HG03108 (cell line): ENCODE measurements at regions not wholly inside any gene's neighbourhood (a gene's known extent, or its start where the extent isn't known, plus 50 kb on each side); places are given as distances from the start of the nearest gene placed in this dataset.
"Not testable (repeated sequence)": the region's sequence is repeated elsewhere in the genome, so short reads cannot be mapped to it uniquely, and the experiment has no call there.

Source experiments
- ATAC-seq: cut with Tn5 transposase; IDR thresholded peaks from one replicate; pipeline ENCODE4 v1.9.1; 2021; ENCODE audit warnings: moderate library complexity; ENCODE audit not compliant: unreplicated experiment

DNA sequence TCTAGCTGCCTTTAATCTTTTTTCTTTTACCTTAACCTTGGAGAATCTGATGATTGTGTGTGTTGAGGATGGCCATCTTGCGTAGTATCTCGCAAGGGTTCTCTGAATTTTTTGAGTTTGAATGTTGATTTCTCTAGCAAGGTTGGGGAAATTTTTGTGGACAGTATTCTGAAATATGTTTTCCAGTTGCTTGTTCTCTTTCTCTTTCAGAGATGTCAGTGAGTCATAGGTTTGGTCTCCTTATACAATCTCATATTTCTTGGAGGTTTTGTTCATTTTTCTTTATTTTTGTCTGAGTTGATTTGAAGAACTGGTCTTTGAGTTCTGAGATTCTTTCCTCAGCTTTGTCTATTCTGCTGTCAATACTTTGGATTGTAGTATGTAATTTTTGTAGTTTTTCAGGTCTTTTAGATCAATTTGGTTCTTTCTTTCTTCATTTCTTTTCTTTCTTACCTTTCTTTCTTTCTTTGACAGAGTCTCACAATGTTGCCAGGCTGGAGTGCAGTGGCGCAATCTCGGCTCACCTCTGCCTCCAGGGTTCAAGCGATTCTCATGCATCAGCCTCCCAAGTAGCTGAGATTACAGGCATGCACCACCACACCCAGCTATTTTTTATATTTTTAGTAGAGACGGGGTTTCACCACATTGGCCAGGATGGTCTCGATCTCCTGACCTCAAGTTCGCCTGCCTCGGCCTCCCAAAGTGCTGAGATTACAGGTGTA lies 366.4 kb upstream of the RASGRP1 start:
- ATAC-seq: no peak

DNA sequence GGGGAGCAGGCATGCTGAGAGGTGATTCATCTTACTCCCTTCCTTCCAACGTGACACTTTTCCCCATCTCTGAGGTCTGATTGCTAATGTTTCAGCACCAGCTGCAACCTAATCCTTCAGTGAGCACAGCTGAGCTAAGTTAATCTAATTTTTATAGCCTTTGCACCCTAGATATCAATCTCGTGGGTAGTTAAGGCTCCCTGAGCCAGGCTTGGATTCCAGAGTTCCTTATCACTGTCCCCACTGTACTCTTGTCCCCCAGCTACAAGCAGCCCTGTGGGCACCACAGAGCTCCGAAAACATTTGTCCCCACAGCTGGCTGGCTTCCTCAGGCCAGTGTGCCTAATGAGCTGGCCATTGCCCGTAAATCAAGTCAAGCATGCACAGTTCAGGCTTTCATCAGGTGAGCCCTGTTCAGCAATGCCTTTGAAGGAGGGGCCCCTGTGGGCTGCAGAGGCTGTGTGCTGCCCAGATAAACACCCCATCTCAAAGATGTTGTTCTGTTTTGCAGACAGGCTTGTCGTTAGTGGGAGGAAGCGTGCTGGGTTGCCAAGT lies 376.9 kb upstream of the RASGRP1 start:
- ATAC-seq: no peak

DNA sequence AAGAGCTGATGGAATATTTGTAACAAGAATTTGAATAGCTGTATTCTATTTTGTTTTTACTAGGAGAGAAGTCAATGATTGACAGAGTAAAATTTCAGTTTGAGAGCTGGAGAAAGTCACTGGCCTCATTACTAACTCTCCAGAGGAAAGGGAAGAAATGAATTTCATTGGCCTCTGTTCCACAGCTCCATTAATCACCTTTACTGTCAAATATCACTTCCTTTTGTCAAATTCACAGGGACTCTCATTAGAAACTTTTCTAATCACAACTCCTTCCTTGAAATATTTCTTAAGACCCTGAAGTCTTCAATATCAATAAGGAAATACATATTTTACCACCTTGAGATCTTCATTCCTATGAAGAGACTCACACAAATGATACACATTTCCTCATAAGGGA lies 379.9 kb upstream of the RASGRP1 start:
- ATAC-seq: no peak

DNA sequence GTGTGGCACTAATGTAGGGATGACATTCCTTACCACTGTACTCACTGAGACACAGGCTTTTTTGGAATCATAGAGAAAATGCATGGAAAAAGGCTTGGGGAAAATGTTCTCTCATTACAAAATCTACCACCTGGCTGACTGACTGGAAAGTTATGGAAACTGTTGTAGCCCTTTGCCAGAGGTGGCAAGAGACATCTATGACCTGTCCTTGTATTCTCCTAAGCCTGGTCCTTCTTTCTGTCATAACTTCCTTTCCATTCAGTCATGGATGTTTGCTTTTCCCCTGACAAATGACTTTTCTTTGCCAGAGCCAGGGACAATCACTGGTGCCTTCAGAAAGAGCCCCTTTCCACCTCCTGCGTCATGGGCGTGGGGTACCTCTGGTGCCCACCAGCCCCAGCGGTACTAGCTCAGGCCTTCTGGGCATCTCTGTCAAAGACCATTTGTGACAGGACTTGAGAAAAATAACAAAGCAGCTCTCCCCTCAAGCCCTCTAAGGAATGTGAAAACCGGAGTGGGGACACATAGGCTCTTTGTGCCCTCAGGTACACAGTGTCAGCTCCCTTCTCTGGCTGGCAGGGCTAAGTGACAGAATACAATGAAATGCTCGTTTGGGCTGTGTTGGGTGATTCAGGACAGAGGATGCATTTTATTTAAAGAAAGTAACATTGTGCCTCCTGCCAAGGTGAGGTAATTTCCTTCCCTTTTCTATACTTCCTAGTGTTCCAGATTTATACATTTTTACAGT lies 381.1 kb upstream of the RASGRP1 start:
- ATAC-seq: no peak

DNA sequence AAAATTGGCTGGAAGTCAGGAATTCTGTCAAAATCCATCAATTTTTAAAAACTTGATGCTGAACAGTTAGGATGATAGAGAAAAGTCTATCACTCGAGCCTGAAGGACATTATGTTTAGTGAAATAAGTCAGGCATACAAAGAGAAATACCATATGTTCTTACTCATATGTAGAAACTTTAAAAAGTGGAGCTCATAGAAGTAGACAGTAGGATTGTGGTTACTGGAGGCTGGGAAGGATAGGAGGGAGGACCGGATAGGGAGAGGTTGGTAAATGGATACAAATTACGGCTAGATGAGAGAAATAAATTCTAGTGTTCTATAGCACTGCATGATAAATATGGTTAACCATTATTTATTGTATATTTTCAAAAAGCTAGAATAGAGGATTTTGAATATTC lies 389.5 kb upstream of the RASGRP1 start:
- ATAC-seq: no peak

DNA sequence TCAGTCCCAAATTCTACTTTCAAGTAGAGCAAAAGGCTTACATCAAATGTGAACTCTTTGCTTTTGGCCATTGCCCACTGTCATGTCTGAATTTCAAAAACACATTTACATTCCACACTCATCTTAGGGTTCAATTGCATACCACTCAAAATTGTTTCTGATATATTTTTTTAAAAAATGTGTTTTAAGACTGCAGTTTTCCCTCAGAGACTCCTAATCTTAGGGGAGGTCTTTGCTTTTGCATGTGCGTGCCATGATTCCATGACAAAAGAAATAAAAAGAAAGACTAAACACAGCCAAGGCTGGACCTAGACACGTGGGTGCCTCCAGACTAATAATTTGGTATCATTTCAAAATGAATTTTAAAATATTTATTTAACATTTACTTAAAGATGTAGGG lies 396.8 kb upstream of the RASGRP1 start:
- no peak for ATAC-seq

DNA sequence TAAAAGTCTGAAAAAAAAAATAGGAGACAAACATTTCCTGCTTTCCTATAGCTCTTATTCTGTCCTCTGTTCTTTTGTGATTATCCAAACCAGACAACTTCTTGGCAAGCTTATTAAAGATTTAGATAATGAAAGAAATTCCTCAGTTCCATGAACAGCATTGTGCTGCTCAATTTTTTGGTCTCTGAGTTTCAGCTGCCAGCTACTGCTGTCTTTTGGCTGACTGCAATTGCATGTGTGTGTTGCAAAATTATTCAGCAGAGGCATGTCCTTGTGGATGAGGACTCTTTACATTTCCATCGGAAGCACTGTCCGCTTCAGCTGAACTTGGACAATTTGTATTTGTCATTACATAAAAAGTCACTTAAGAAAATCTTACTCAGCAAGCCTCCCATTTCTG lies 397.3 kb upstream of the RASGRP1 start:
- ATAC-seq: no peak

DNA sequence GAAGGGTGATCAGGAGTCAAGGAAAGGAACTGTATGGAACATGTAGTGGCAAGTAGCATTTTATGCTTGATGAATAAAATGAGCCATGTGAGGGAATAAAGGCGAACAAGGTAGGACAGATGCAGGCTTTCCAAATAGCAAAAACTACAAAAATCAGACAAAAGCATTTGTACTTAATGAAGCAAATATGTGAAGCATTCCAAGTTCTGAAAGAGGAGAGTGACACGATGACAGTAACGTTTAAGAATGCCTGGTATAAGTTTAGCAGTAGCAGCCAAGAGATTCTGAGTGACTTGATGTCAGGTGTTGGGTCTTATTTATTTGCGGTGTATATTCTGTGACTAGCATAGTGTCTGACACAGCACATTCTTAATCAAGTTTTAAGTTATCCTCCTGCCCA lies 408.2 kb upstream of the RASGRP1 start:
- ATAC-seq: no peak

DNA sequence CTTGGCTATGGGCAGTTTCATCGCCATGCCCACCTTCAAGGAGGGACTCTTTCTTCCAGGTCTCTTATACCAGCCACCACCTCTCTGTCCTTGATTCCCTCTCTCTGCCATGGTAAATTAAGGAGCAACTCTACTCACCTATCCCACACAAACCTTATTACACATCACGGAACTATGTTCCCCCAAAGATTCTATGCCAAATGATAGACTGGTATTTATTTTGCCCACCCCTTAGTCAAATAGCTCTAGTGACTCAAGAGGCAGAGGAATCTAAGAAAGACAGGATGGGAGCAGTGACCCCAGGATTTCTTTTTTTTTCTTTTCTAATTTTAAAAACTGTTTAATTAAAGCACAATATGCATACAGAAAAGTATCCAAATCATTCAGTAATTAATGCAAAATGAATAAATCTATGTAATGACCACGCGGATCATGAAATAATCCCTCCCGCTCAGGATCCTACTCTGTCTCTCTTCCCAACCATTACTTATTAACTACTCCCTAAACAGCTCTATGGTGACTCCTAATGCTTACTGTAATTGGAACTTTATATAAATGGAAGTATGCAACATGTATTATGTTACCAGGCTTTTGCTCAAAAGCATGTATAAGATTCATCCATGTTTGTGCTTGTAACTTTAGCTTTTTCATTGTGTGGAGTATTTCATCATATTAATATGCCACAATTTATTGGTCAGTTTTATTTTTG lies 410.8 kb upstream of the RASGRP1 start:
- no peak for ATAC-seq

DNA sequence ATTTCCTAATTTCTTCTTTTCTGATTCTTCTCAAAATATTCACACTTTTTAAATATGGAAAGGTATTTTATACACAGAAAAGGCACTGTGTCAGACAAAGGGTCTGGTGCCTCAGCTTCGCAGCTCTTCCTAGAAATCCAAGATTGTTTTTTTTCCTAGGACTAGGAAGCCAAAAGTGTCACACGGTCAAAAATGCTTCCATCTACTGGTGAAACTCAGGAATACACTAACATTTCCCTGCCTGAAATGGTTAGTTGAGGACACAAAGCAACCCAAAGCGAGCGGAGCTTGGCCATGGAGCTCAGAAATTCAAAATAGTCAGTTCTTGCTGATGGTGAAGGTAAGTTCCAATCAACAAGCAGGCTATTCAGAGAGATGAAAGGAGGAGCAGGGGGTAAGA lies 426.5 kb upstream of the RASGRP1 start:
- no peak for ATAC-seq

DNA sequence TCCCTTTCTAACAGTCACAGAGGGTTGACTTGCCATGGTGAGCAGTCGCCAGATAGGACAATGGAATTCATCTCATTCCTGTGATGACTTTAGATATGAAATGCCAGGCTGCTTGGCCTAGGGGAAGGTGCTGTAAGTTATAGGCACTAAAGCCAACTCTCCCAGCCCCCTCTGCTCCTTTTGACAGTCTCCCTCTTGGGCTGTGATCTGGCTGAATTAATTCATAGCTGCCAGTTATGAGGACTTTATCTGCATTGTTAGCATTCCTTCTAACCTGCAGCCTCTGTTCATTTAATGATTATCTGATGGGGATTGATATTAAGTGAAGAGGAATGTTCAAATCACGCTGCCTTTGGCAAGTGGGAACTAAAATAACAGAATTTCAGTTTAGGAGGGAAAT lies 427.1 kb upstream of the RASGRP1 start:
- ATAC-seq: no peak

DNA sequence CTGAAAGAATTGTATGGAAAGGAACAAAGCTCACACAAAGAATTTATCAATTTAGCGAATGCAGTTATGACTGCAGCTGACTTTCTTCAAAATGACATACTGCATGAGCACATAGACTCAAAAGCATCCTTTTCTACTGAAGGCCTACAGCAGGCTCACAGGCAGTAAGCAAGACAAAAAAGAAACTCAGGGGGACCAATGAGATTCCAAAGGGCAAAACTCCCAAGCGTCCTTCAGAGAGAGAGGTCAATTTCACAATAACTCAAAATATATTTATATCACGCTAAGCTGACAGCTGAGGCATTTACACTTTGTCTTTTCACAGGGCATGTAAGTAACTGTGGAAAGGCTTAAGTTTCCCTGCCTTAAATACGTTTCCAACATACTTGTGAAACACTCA lies 427.9 kb upstream of the RASGRP1 start:
- ATAC-seq: no peak

DNA sequence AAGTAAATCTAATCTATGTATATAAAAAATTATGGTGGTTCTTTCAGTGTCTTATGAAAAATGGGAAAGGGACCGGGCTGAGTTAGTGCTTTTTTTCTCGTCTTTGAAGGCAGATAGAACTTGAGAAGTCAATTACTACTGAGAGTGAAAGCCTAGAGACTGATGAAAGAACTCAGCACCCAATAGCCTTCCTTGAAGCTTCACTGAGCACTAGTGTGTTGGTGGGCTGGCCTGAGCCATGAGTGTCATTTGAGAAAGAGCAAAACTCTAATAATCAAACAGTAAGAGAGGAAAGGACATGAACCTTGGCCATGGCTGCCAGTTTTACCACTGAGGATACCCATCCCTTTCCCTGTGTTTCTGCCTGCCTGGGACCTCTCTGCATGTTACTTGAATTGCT lies 428.3 kb upstream of the RASGRP1 start:
- no peak for ATAC-seq

DNA sequence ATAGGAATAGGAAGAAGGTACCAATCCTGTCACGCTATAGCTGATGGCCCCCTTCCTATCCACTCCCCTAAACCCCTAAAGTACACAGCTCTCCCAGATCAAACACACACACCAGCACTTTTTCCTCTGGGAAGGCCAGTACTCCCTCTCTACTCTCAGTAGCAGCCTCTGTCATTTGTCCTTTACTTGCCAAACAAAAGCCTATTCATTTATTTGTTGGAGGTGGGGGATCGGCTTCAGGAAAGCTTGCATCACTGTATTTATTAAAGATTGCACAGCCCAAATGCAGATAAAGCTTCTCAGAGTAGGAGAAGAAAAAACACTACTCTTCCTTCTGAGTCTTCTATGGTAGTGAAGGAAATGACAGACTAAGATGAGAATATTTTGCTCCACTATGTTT lies 429.7 kb upstream of the RASGRP1 start:
- no peak for ATAC-seq

DNA sequence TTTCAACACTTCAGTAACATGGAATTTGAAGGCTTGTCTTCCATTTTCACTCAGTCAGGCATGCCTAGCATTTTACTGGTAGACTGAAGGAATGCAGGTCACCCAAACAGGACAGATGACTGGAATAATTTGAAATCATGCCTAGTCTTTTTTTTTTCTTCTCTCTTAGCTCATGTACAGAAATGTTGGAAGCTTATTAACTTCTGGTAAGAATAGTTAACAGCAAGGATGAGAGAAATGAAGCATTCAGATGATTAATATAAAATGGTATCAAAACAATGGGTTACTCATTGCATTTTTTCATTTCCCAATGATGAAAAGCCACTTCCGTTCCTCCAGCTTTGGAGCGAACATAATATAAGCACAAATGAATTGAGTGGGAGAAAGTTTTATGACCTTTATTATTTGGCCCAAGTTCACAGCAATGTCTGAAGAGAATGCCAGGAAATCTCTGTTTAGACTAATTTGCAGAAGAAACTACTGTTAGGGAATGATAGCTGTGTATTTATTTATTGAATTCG lies 431.6 kb upstream of the RASGRP1 start:
- ATAC-seq: no peak

DNA sequence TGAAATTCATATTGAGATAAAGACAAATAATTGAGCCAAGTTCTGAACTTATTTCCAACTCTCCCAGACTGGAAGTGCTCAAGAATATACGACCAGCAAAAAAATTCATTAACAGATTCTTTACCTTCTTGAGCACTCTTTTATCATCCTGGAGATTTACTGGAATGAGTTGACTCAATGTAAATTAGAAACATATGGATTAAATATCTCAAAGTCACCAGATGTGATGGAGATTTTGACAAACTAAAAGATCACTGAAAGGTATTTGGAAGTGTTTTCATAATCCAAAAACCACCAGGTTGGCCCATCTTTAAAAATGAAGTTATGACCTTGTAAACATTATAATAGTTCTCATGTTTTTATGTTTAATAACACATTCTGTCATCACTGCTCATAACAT lies 433.2 kb upstream of the RASGRP1 start:
- no peak for ATAC-seq

DNA sequence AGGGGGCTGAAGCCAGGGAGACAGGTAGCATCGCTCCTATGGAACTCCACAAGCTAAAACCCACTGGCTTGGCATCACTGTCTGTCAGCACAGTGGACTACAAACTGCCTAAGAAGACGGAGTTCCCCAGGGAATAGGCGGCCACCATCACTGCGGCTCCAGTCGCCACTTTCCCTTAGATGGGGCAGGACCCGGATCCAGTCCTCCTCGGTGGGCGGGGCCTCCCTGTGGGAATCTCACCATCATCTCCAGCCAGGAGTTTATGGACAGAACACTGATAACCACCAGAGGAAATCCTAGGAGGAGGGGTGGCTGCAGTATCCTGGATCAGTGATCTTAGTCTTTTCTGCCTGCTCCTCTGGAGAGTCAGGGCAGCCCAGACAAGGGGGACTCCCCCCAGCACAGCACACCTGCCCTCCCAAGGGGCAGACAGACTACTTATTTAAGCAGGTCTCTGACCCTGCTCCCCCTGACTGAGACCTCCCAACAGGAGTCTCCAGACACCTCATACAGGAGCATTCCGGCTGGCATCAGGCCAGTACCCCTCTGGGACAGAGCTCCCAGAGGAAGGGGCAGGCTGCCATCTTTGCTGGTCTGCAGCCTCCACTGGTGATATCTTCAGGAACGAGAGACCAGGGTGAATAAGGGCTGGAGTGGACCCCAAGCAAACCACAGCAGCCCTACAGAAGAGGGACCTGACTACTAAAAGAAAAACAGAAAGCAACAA lies 435.6 kb upstream of the RASGRP1 start:
- no peak for ATAC-seq

DNA sequence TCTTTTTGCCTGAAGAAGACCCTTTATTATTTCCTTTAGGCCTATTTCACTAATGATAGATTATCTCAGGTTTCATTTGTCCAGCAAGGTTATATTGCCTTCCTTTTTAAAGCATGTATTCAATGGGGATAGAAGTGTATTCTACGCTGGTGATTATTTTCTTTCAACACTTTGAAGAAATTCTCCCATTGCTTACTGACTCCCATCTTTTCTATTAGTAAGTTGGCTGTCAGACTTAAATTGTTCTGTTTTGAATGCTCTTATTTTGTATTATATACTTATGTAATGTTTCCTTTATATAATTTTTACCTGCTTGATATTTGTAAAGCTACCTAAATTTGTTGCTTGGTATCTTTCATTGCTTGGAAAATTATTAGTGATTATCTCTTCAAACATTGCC lies 445.1 kb upstream of the RASGRP1 start:
- ATAC-seq: no peak

DNA sequence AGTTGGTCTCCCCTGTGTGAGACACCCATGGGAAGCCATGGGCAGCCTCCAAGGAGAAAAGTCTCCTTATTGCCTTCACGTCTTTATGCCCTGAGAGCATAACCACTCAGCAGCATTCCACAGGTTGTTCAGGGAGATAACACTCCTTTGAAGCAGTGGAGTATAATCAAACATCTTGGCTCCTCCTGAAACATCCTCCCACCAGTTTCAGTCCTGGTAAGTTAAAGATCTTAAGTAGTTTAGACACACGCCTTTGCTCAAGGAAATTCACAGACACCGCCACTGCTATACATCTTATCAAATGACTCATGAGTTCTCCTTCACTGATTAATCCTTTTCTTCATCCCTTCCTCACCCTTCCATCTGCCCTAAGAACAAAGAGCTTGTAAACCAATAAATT lies 446.5 kb upstream of the RASGRP1 start:
- ATAC-seq: not testable (repeated sequence)

DNA sequence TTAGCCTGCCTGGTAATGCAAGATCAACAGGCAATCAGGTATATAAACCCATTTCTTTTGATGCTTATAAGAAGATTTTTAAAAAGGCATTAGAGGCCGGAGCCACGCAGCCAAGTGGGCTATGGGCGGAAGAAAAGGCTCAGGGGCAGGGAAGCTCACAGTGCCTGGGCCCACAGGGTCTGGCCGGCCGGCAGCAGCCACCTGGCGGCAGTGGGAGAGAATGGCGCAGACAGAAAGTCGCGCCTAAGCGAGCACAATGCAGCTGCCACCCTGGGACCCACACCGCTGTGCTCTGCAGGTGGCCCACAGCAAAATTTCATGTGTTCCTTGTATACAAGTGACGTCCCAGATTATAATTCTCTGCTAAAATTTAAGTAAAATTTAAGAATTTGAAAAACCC lies 448.6 kb upstream of the RASGRP1 start:
- no peak for ATAC-seq

DNA sequence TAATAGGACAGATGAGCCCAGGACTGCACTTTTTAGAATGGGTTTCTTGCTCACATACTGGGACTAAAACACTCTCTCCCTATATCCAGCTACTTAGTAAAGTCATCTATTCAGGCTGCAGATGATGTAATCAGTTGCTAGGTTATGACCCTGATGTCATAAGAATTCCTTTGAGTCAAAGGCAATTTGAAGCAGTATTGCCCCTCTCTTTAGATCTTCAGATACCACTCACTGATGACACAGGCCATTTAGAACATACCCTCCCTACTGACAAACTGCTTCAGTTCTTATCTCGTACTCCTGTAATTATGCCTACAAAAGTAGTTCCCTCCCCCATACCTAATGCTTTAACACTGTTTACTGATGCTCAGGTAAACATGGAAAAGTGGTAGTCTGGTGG lies 450.1 kb upstream of the RASGRP1 start:
- no peak for ATAC-seq
